Endothelial cell (in vitro differentiated cells): ENCODE measurements at regions not wholly inside any gene's neighbourhood (a gene's known extent, or its start where the extent isn't known, plus 50 kb on each side); places are given as distances from the start of the nearest gene placed in this dataset.
"Not testable (repeated sequence)": the region's sequence is repeated elsewhere in the genome, so short reads cannot be mapped to it uniquely, and the experiment has no call there.

Experiments used
- DNase-seq: peaks from one replicate; pipeline ENCODE4 v3.0.0; 2021; ENCODE audit warnings: low spot score
- H3K27ac Mint-ChIP-seq: one replicate; pipeline ENCODE4 v1.8.0; 2021; ENCODE audit warnings: mixed read lengths, inconsistent platforms; ENCODE audit not compliant: unreplicated experiment
- H3K27me3 Mint-ChIP-seq: one replicate; pipeline ENCODE4 v1.8.0; 2021; ENCODE audit warnings: mild to moderate bottlenecking, moderate library complexity, mixed read lengths, inconsistent platforms; ENCODE audit not compliant: unreplicated experiment
- H3K36me3 Mint-ChIP-seq: one replicate; pipeline ENCODE4 v1.8.0; 2021; ENCODE audit warnings: mild to moderate bottlenecking, low read depth, mixed read lengths, inconsistent platforms; ENCODE audit not compliant: unreplicated experiment
- H3K4me1 Mint-ChIP-seq: one replicate; pipeline ENCODE4 v1.8.0; 2021; ENCODE audit warnings: mild to moderate bottlenecking, mixed read lengths, inconsistent platforms; ENCODE audit not compliant: unreplicated experiment
- H3K4me3 Mint-ChIP-seq: one replicate; pipeline ENCODE4 v1.8.0; 2021; ENCODE audit warnings: mild to moderate bottlenecking, mixed read lengths, inconsistent platforms; ENCODE audit not compliant: unreplicated experiment
- H3K9me3 Mint-ChIP-seq: one replicate; pipeline ENCODE4 v1.8.0; 2021; ENCODE audit warnings: mixed read lengths, inconsistent platforms; ENCODE audit not compliant: unreplicated experiment
- TF ChIP-seq, protein P1 (sequence below): fragments of 200-600 bp; sonication (generic); IDR thresholded peaks from one replicate; pipeline ENCODE4 v1.5.0; 2021; ENCODE audit warnings: antibody characterized with exemption; ENCODE audit not compliant: unreplicated experiment

DNA sequence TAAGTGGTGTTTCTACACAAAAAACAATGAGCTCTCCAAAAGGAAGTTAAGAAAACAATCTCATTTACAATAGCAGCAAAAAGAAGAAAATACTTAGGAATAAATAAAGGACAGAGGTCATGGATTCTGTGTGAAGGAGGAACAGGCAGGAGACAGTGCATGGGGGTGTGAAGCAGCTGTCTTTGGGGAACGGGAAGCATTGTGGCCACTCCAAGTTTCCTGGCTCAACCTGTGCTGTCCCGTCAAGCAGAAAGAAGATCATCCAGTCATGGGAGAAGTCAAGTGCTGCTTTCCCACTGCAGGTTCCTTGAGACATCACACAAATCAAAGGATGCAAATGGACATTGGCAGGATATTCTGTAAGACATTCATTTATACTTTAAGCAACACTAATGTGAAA lies 66.1 kb upstream of the MAML3 start:
- H3K4me3 Mint-ChIP-seq = no peak overlapping the region
- no peaks in the 10 kb centered on the region for H3K27me3 Mint-ChIP-seq
- peaks cover 24% of the 10 kb centered on the region for H3K4me1 Mint-ChIP-seq
- no peaks in the 10 kb centered on the region for H3K36me3 Mint-ChIP-seq
- no peak for DNase-seq
- TF ChIP-seq, protein P1, sequence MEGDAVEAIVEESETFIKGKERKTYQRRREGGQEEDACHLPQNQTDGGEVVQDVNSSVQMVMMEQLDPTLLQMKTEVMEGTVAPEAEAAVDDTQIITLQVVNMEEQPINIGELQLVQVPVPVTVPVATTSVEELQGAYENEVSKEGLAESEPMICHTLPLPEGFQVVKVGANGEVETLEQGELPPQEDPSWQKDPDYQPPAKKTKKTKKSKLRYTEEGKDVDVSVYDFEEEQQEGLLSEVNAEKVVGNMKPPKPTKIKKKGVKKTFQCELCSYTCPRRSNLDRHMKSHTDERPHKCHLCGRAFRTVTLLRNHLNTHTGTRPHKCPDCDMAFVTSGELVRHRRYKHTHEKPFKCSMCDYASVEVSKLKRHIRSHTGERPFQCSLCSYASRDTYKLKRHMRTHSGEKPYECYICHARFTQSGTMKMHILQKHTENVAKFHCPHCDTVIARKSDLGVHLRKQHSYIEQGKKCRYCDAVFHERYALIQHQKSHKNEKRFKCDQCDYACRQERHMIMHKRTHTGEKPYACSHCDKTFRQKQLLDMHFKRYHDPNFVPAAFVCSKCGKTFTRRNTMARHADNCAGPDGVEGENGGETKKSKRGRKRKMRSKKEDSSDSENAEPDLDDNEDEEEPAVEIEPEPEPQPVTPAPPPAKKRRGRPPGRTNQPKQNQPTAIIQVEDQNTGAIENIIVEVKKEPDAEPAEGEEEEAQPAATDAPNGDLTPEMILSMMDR = no peak
- no peaks in the 10 kb centered on the region for H3K9me3 Mint-ChIP-seq
- peak overlapping the region; percentile 48 for H3K27ac Mint-ChIP-seq

GRCh38 chr4:140219567-140219966 lies 65.6 kb upstream of the MAML3 start:
- TF ChIP-seq, protein P1 = no peak
- Mint-ChIP-seq H3K36me3 (no peaks in the 10 kb centered on the region), H3K4me1 (peaks cover 24% of the 10 kb centered on the region), H3K27ac (no peak overlapping the region), H3K4me3 (no peak overlapping the region), H3K9me3 (no peaks in the 10 kb centered on the region), H3K27me3 (no peaks in the 10 kb centered on the region)
- DNase-seq = no peak

GRCh38 chr4:140219070-140219469 lies 65.1 kb upstream of the MAML3 start:
- H3K36me3 Mint-ChIP-seq, H3K9me3 Mint-ChIP-seq, H3K4me3 Mint-ChIP-seq, DNase-seq, H3K27ac Mint-ChIP-seq, H3K27me3 Mint-ChIP-seq: not testable (repeated sequence)
- peaks cover 24% of the 10 kb centered on the region for H3K4me1 Mint-ChIP-seq

GRCh38 chr4:140213749-140214148 lies 59.8 kb upstream of the MAML3 start:
- TF ChIP-seq, protein P1 = no peak
- Mint-ChIP-seq H3K4me1 (peaks cover 8% of the 10 kb centered on the region), H3K4me3 (no peak overlapping the region), H3K9me3 (no peaks in the 10 kb centered on the region), H3K36me3 (no peaks in the 10 kb centered on the region), H3K27me3 (peaks cover 7% of the 10 kb centered on the region), H3K27ac (no peak overlapping the region)
- DNase-seq = no peak

GRCh38 chr4:140213116-140213515 lies 59.1 kb upstream of the MAML3 start:
- Mint-ChIP-seq H3K27ac (no peak overlapping the region), H3K36me3 (no peaks in the 10 kb centered on the region), H3K4me1 (peaks cover 3% of the 10 kb centered on the region), H3K27me3 (peaks cover 9% of the 10 kb centered on the region), H3K4me3 (no peak overlapping the region), H3K9me3 (no peaks in the 10 kb centered on the region)
- DNase-seq = no peak
- TF ChIP-seq, protein P1 = no peak

DNA sequence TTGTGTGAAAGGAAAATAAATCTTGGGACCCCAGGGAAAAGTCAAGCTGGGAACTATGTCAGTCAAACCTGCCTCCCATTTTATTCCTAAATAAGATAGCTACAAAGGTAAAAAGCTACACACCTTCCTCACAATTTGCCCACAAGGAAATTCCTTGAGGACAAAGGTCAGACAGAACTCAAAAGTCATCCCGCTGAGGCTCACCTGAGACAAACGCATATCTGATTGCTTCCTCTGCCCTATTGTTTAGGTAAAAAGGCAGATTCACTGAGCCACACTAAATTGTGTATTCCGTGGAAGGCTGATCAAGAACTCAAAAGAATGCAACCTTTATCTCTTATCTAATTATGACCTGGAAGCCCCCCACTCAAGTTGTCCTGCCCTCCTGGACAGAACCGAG lies 58.7 kb upstream of the MAML3 start:
- Mint-ChIP-seq H3K27me3 (peaks cover 9% of the 10 kb centered on the region), H3K9me3 (no peaks in the 10 kb centered on the region), H3K4me3 (no peak overlapping the region), H3K4me1 (peaks cover 3% of the 10 kb centered on the region), H3K27ac (no peak overlapping the region), H3K36me3 (no peaks in the 10 kb centered on the region)
- TF ChIP-seq, protein P1 = no peak
- DNase-seq = no peak
